ENCODE measurements at regions not wholly inside any gene's neighbourhood (a gene's known extent, or its start where the extent isn't known, plus 50 kb on each side); places are given as distances from the start of the nearest gene placed in this dataset.

DNA sequence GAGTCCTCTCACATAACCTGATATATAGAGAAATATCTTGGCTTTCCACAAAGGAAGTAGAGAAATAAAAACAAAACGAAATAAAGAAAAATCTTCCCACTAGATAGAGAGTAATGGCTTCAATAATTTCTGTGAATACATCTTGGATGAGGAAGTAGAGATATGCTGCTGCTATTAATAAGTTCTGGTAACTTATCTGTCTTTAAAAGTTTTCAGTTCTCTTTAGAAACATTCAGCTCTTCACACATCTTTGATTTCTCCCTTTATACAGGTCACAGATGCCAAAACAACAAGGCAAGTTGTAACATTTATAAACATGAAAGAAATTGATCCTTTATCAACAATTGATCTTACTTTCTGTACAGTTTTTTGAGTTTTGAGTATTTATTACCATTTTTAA is 615.8 kb downstream of the TRAM1L1 start:
- TF ChIP-seq, protein P1, sequence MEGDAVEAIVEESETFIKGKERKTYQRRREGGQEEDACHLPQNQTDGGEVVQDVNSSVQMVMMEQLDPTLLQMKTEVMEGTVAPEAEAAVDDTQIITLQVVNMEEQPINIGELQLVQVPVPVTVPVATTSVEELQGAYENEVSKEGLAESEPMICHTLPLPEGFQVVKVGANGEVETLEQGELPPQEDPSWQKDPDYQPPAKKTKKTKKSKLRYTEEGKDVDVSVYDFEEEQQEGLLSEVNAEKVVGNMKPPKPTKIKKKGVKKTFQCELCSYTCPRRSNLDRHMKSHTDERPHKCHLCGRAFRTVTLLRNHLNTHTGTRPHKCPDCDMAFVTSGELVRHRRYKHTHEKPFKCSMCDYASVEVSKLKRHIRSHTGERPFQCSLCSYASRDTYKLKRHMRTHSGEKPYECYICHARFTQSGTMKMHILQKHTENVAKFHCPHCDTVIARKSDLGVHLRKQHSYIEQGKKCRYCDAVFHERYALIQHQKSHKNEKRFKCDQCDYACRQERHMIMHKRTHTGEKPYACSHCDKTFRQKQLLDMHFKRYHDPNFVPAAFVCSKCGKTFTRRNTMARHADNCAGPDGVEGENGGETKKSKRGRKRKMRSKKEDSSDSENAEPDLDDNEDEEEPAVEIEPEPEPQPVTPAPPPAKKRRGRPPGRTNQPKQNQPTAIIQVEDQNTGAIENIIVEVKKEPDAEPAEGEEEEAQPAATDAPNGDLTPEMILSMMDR (conservative IDR thresholded peaks at IDR 0.05) = no peak
- no peak for TF ChIP-seq ZFX (IDR thresholded peaks at IDR 0.05)

All from C4-2B (cell line).